GM12878 (cell line): ENCODE measurements at regions not wholly inside any gene's neighbourhood (a gene's known extent, or its start where the extent isn't known, plus 50 kb on each side); places are given as distances from the start of the nearest gene placed in this dataset.

ENCODE experiments used
- ATAC-seq: fragments of 200-7000 bp; cut with Tn5 transposase; 3 replicates; pipeline ENCODE4 v1.9.1; 2020; ENCODE audit warnings: mild to moderate bottlenecking, moderate library complexity
- BruUV-seq: library from RNA; stranded (reverse); fragments of 400-500 nt; replicated peaks from 2 replicates; lab custom pipeline; 2021; lab: Mats Ljungman, UMichigan
- CTCF ChIA-PET: fragments of 300-600 bp; sonication (Branson Sonifier 250); formaldehyde crosslinking; extraction: SDS; loops from one replicate; lab custom pipeline; 2021; ENCODE audit warnings: inconsistent platforms; lab: Yijun Ruan, JAX
- POLR2A ChIA-PET: fragments of 350-600 bp; formaldehyde crosslinking; extraction: SDS; loops from one replicate; lab custom pipeline; 2021; ENCODE audit warnings: inconsistent platforms; lab: Charles Lee
- RAD21 ChIA-PET: fragments of 300-600 bp; sonication (Branson Sonifier 250); formaldehyde crosslinking; loops from one replicate; lab custom pipeline; 2023; ENCODE audit warnings: antibody characterized with exemption; ENCODE audit not compliant: unreplicated experiment; lab: Charles Lee
- SMC1A ChIA-PET: fragments of 300-600 bp; sonication (Branson Sonifier 250); formaldehyde crosslinking; loops from one replicate; lab custom pipeline; 2023; ENCODE audit not compliant: unreplicated experiment, uncharacterized antibody; lab: Charles Lee
- DNase-seq: peaks from one replicate; pipeline ENCODE4 v3.0.0-alpha.2; 2011; ENCODE audit warnings: low read depth, low spot score
- FAIRE-seq: peaks from 3 replicates; lab custom pipeline; 2011; peaks lifted over from hg19 to GRCh38; lab: Jason Lieb, UNC
- H2AFZ ChIP-seq: 2 replicates; pipeline ENCODE4 v1.6.0; 2011; ENCODE audit warnings: low read depth, low read length, control low read depth; ENCODE audit not compliant: control insufficient read depth
- H3K27ac ChIP-seq: 2 replicates; pipeline ENCODE4 v1.5.1; 2011; ENCODE audit warnings: control low read depth; ENCODE audit not compliant: control insufficient read depth, insufficient read depth
- H3K27me3 ChIP-seq, 2 experiments: replicated peaks in 1 of 2; 2 replicates each; pipeline versions ENCODE4 v1.6.0 to v1.6.1; 2011; ENCODE audit warnings: low read length in 1 of 2; ENCODE audit not compliant: control insufficient read depth in 2 of 2, insufficient read depth in 2 of 2
- H3K36me3 ChIP-seq, 2 experiments: 2 replicates each; pipeline ENCODE4 v1.5.1; 2011; ENCODE audit warnings: low read length in 1 of 2; ENCODE audit not compliant: control insufficient read depth in 2 of 2, insufficient read depth in 2 of 2
- H3K4me1 ChIP-seq: 2 replicates; pipeline ENCODE4 v1.6.1; 2011; ENCODE audit warnings: mild to moderate bottlenecking, low read length, moderate library complexity, mixed read lengths; ENCODE audit not compliant: control insufficient read depth, insufficient read depth
- H3K4me2 ChIP-seq: 2 replicates; pipeline ENCODE4 v1.6.0; 2011; ENCODE audit warnings: control low read depth; ENCODE audit not compliant: control insufficient read depth, insufficient read depth
- H3K4me3 ChIP-seq: fragments of 200-600 bp; sonication (generic); 2 replicates; pipeline ENCODE4 v1.5.1; 2016
- H3K79me2 ChIP-seq: 2 replicates; pipeline ENCODE4 v1.6.0; 2011; ENCODE audit warnings: low read length; ENCODE audit not compliant: control insufficient read depth, insufficient read depth
- H3K9ac ChIP-seq: 2 replicates; pipeline ENCODE4 v1.8.0; 2011; ENCODE audit warnings: low read length, control low read depth, mixed read lengths; ENCODE audit not compliant: control insufficient read depth, insufficient read depth
- H3K9me3 ChIP-seq: replicated peaks from 3 replicates; pipeline ENCODE4 v1.5.1; 2011; ENCODE audit warnings: mild to moderate bottlenecking, low read length; ENCODE audit not compliant: control insufficient read depth, insufficient read depth
- H4K20me1 ChIP-seq: 2 replicates; pipeline ENCODE4 v1.6.0; 2011; ENCODE audit not compliant: control insufficient read depth, insufficient read depth
- MYB ChIP-seq: fragments of 150-350 bp; IDR thresholded peaks from 2 replicates; pipeline ENCODE4 v1.6.1; 2014; ENCODE audit warnings: mild to moderate bottlenecking, low read depth, low read length, borderline replicate concordance
- RB1 ChIP-seq: fragments of 450-650 bp; formaldehyde crosslinking; IDR thresholded peaks from 2 replicates; pipeline ENCODE4 v1.6.1; 2017; ENCODE audit warnings: mild to moderate bottlenecking, borderline replicate concordance
- WRNIP1 ChIP-seq: IDR thresholded peaks from 2 replicates; pipeline ENCODE4 v1.6.1; 2011; ENCODE audit warnings: low read depth, low read length, improper control_type of control experiment, borderline replicate concordance
- WGBS: methylation state at CpG from one replicate; pipeline ENCODE4 v1.1.6; 2016; ENCODE audit warnings: low lambda C conversion rate; ENCODE audit not compliant: insufficient replicate concordance, insufficient coverage; ENCODE audit errors: missing lambda C conversion rate; 5-methylcytosine and 5-hydroxymethylcytosine counted together
- in situ Hi-C: fragments of 300-500 bp; cut with MboI; formaldehyde crosslinking; loops from 9 replicates; pipeline ENCODE4 v1.14.3; 2018; ENCODE audit warnings: mixed read lengths
- intact Hi-C: fragments of 100-400 bp; cut with micrococcal nuclease; formaldehyde crosslinking; loops from one replicate; pipeline ENCODE4 v1.14.2; 2022; ENCODE audit not compliant: unreplicated experiment
- TF ChIP-seq, protein P1 (sequence below): IDR thresholded peaks from 2 replicates; pipeline ENCODE4 v1.6.1; 2011; ENCODE audit warnings: borderline replicate concordance, low read depth, mild to moderate bottlenecking, moderate library complexity, low read length; ENCODE audit not compliant: insufficient read depth, poor library complexity, severe bottlenecking

DNA sequence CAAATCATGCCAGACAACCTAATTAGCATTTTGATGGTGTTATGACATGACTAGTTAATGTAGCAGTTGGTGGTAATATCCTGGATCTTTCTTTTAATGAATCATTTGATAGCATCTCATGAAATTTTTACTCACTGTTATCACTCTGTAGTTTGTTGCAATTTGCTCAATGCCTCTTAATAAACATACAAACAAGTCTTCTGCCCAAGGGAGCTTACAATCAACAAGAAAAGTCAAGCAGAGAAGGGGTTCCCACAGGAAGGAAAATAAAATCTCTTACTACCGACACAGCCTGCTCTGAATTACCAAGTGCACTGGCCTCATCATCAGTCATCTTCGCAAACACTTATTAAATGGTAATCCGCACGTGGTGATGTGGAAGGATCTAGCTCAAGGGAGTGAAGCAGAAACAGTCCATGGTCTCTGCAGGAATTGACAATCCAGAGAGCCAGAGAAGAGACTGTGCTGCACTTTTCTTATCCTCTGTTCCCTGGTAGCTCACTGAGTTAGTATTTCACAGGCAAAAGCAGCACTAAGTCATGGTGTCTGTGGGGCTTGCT is 263.5 kb downstream of the EPHA4 start:
- TF ChIP-seq WRNIP1 (no peak), RB1 (no peak)
- TF ChIP-seq, protein P1, sequence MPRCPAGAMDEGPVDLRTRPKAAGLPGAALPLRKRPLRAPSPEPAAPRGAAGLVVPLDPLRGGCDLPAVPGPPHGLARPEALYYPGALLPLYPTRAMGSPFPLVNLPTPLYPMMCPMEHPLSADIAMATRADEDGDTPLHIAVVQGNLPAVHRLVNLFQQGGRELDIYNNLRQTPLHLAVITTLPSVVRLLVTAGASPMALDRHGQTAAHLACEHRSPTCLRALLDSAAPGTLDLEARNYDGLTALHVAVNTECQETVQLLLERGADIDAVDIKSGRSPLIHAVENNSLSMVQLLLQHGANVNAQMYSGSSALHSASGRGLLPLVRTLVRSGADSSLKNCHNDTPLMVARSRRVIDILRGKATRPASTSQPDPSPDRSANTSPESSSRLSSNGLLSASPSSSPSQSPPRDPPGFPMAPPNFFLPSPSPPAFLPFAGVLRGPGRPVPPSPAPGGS: no peak
- Histone ChIP-seq H3K9me3 (no peaks in the 10 kb centered on the region), H3K36me3 (no peaks in the 10 kb centered on the region), H3K27ac (no peak overlapping the region), H3K79me2 (no peaks in the 10 kb centered on the region), H3K4me3 (no peak overlapping the region), H2AFZ (no peak overlapping the region), H3K27me3 (no peaks in the 10 kb centered on the region; a peak in 1 of 4 replicates), H3K9ac (no peak overlapping the region), H3K4me2 (no peak overlapping the region), H3K4me1 (no peaks in the 10 kb centered on the region), H4K20me1 (no peaks in the 10 kb centered on the region)
- intact Hi-C loops: no loop called here
- no TSS peak for BruUV-seq
- ChIA-PET SMC1A (interaction anchor here (1.0 to 1.2 kb wide), 2 partner anchors 19 to 36 kb away, joined by 3 read pairs; no protein-coding TSS in a partner anchor), RAD21 (no interaction called here), POLR2A (interaction anchor here (0.5 kb wide), 1 partner anchor 429 kb away, joined by 4 read pairs; no protein-coding TSS in a partner anchor), CTCF (no interaction called here)
- FAIRE-seq (no peak), ATAC-seq (no peak), DNase-seq (no peak)
- 61% methylated on average over 4 of the region's 4 CpGs for WGBS
- in situ Hi-C loops: no loop called here

DNA sequence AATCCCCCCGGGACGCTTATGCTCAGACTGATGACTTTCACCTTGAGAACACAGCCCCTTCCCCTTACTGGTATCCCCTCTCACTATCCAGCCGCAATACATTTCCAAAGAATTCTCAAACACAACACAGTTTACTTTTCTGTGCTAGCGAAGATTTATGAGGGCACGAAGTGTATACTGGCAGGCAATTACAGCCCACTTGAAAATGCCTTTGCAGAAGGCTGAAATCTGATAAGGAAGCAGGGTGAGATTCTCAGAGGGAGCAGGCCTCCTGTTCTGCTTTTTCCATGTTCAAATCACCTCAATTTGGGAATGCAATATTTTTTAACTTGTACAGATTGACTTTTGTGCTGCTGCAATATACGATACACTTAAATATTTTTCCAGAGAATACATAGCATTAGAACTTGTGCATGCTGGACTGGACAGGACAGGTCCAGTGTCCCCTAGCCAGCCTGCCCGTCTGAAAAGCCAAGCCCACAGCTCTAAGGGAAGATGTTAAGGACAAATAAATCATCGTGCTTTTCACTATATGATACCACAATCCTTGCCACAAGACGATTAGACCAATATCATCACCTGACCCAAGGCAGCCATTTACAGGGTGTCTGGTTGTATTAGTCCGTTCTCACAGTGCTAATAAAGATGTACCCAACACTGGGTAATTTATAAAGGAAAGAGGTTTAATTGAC is 262.1 kb downstream of the EPHA4 start:
- Histone ChIP-seq H3K4me3 (no peak overlapping the region), H3K4me2 (no peak overlapping the region), H3K79me2 (no peaks in the 10 kb centered on the region), H2AFZ (no peak overlapping the region), H3K27me3 (no peaks in the 10 kb centered on the region), H3K9me3 (no peaks in the 10 kb centered on the region), H3K27ac (no peak overlapping the region), H3K4me1 (no peaks in the 10 kb centered on the region), H3K9ac (no peak overlapping the region), H4K20me1 (no peaks in the 10 kb centered on the region), H3K36me3 (no peaks in the 10 kb centered on the region)
- ChIA-PET POLR2A (no interaction called here), SMC1A (no interaction called here), RAD21 (no interaction called here), CTCF (no interaction called here)
- intact Hi-C loops: no loop called here
- TF ChIP-seq MYB: no peak
- DNase-seq (no peak), FAIRE-seq (no peak), ATAC-seq (no peak)
- 14% methylated on average over 10 of the region's 10 CpGs for WGBS
- BruUV-seq: no TSS peak
- in situ Hi-C loops: no loop called here
